GM23338 (cell line): ENCODE measurements at regions not wholly inside any gene's neighbourhood (a gene's known extent, or its start where the extent isn't known, plus 50 kb on each side); places are given as distances from the start of the nearest gene placed in this dataset.

Experiments used
- ATAC-seq: fragments of 200-7000 bp; cut with Tn5 transposase; 3 replicates; pipeline ENCODE4 v1.9.1; 2020
- DNase-seq: peaks from one replicate; pipeline ENCODE4 v3.0.0-alpha.2; 2015; ENCODE audit warnings: low spot score
- H2AFZ ChIP-seq: fragments of 200-600 bp; sonication (generic); 2 replicates; pipeline ENCODE4 v1.8.0; 2016; ENCODE audit warnings: antibody characterized with exemption, mild to moderate bottlenecking, moderate library complexity
- H3F3A ChIP-seq: fragments of 200-600 bp; sonication (generic); replicated peaks from 2 replicates; pipeline ENCODE4 v1.8.0; 2017; ENCODE audit warnings: antibody characterized with exemption, mixed run types, low read depth
- H3K27ac ChIP-seq: fragments of 200-600 bp; sonication (generic); 2 replicates; pipeline ENCODE4 v1.6.1; 2016; ENCODE audit warnings: low read depth
- H3K27me3 ChIP-seq: fragments of 200-600 bp; sonication (generic); 2 replicates; pipeline ENCODE4 v1.8.0; 2016; ENCODE audit warnings: mild to moderate bottlenecking, mixed run types, moderate library complexity; ENCODE audit not compliant: insufficient read depth
- H3K36me3 ChIP-seq: fragments of 200-600 bp; sonication (generic); 2 replicates; pipeline ENCODE4 v1.8.0; 2016; ENCODE audit warnings: mild to moderate bottlenecking; ENCODE audit not compliant: insufficient read depth
- H3K4me1 ChIP-seq: fragments of 200-600 bp; sonication (generic); 2 replicates; pipeline ENCODE4 v1.8.0; 2016; ENCODE audit warnings: mild to moderate bottlenecking, moderate library complexity; ENCODE audit not compliant: insufficient read depth
- H3K4me2 ChIP-seq: fragments of 200-600 bp; sonication (generic); 2 replicates; pipeline ENCODE4 v1.7.1; 2017; ENCODE audit warnings: mixed run types
- H3K4me3 ChIP-seq: fragments of 200-600 bp; sonication (generic); 2 replicates; pipeline ENCODE4 v1.6.1; 2016; ENCODE audit warnings: mixed run types
- H3K79me2 ChIP-seq: fragments of 200-600 bp; sonication (generic); replicated peaks from 2 replicates; pipeline ENCODE4 v1.8.0; 2017; ENCODE audit warnings: mild to moderate bottlenecking; ENCODE audit not compliant: insufficient read depth
- H3K9me2 ChIP-seq: fragments of 200-600 bp; sonication (generic); 2 replicates; pipeline ENCODE4 v1.8.0; 2017; ENCODE audit not compliant: insufficient read depth
- H4K20me1 ChIP-seq: fragments of 200-600 bp; sonication (generic); replicated peaks from 2 replicates; pipeline ENCODE4 v1.8.0; 2017; ENCODE audit warnings: mild to moderate bottlenecking; ENCODE audit not compliant: insufficient read depth
- H3K27ac Mint-ChIP-seq: 2 replicates; pipeline ENCODE4 v1.8.0; 2020; ENCODE audit warnings: inconsistent platforms, mild to moderate bottlenecking, moderate library complexity, mixed read lengths
- H3K27me3 Mint-ChIP-seq: 3 replicates; pipeline ENCODE4 v1.8.0; 2022; ENCODE audit warnings: low read depth, mild to moderate bottlenecking, moderate library complexity, mixed read lengths, inconsistent platforms; ENCODE audit not compliant: insufficient read depth, poor library complexity
- H3K36me3 Mint-ChIP-seq: 3 replicates; pipeline ENCODE4 v1.8.0; 2021; ENCODE audit warnings: low read depth, mild to moderate bottlenecking, inconsistent platforms, moderate library complexity, mixed read lengths
- H3K4me1 Mint-ChIP-seq: 3 replicates; pipeline ENCODE4 v1.8.0; 2020; ENCODE audit warnings: mild to moderate bottlenecking, inconsistent platforms, mixed read lengths
- H3K4me3 Mint-ChIP-seq: 3 replicates; pipeline ENCODE4 v1.8.0; 2021; ENCODE audit warnings: moderate library complexity, mild to moderate bottlenecking, inconsistent platforms, mixed read lengths
- H3K9me3 Mint-ChIP-seq: 3 replicates; pipeline ENCODE4 v1.8.0; 2020; ENCODE audit warnings: moderate library complexity, mild to moderate bottlenecking, inconsistent platforms, mixed read lengths
- CREB1 ChIP-seq: fragments of 250-450 bp; sonication (Bioruptor Pico); IDR thresholded peaks from 2 replicates; pipeline ENCODE4 v1.5.0; 2020; ENCODE audit warnings: low read depth, mild to moderate bottlenecking, moderate library complexity
- EZH2 ChIP-seq: fragments of 200-600 bp; sonication (generic); IDR thresholded peaks from one replicate; pipeline ENCODE4 v1.8.0; 2017; ENCODE audit warnings: antibody characterized with exemption, mild to moderate bottlenecking, low read depth; ENCODE audit not compliant: unreplicated experiment
- EZH2phosphoT487 ChIP-seq: fragments of 200-600 bp; sonication (generic); IDR thresholded peaks from one replicate; pipeline ENCODE4 v1.8.1; 2018; ENCODE audit warnings: antibody characterized with exemption; ENCODE audit not compliant: unreplicated experiment
- JUNB ChIP-seq: IDR thresholded peaks from one replicate; pipeline ENCODE4 v1.6.1; 2016; ENCODE audit warnings: antibody characterized with exemption; ENCODE audit not compliant: unreplicated experiment
- NANOG ChIP-seq: IDR thresholded peaks from 2 replicates; pipeline ENCODE4 v1.6.1; 2016; ENCODE audit warnings: antibody characterized with exemption, borderline replicate concordance
- POLR2AphosphoS5 ChIP-seq: IDR thresholded peaks from 2 replicates; pipeline ENCODE4 v1.6.1; 2016; ENCODE audit warnings: antibody characterized with exemption, low read depth
- STAT1 ChIP-seq: IDR thresholded peaks from one replicate; pipeline ENCODE4 v1.6.1; 2016; ENCODE audit warnings: antibody characterized with exemption; ENCODE audit not compliant: unreplicated experiment
- ZNF114 ChIP-seq: fragments of 250-450 bp; sonication (Bioruptor Pico); IDR thresholded peaks from 2 replicates; pipeline ENCODE4 v1.5.0; 2020; ENCODE audit warnings: mild to moderate bottlenecking, moderate library complexity
- ZNF331 ChIP-seq: fragments of 250-450 bp; sonication (Bioruptor Pico); IDR thresholded peaks from 2 replicates; pipeline ENCODE4 v1.5.0; 2020; ENCODE audit warnings: low read depth, mild to moderate bottlenecking, moderate library complexity
- TF ChIP-seq, protein P1 (sequence below): IDR thresholded peaks from 2 replicates; pipeline ENCODE4 v1.6.1; 2016; ENCODE audit warnings: antibody characterized with exemption
- TF ChIP-seq, protein P2 (sequence below), 2 experiments: fragments of 200-600 bp in 1 of 2; sonication (generic) in 1 of 2; conservative IDR thresholded peaks; 2 replicates each; pipeline versions ENCODE4 v1.5.1 to v1.6.1; 2016 to 2017; ENCODE audit warnings: antibody characterized with exemption in 2 of 2, low read depth in 2 of 2, mild to moderate bottlenecking in 2 of 2, moderate library complexity in 1 of 2
- TF ChIP-seq, protein P3 (sequence below): fragments of 250-450 bp; sonication (Bioruptor Pico); IDR thresholded peaks from 2 replicates; pipeline ENCODE4 v1.5.0; 2020; ENCODE audit warnings: mild to moderate bottlenecking, moderate library complexity
- TF ChIP-seq, protein P4 (sequence below): IDR thresholded peaks from one replicate; pipeline ENCODE4 v1.6.1; 2018; ENCODE audit warnings: antibody characterized with exemption; ENCODE audit not compliant: unreplicated experiment

DNA sequence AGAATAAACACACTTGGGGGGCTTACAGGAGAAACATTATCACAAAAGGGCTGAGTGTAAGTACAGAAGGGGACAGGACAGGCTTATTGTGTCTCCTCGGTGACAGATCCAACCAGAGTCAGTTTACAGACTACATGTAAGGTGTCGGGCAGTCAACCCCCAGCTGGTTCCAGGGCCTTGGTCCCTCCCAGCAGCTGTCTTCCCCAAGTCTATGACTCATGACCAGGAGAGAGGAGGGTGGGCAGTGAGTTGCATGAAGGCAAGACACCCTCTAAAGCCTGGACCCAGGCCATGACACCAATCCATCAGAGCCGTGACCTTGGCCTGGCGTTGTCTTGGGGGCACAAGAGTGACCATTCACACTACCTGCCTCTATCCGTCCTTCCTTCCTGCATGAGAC is 276.2 kb upstream of the CCL2 start:
- Histone ChIP-seq H3K79me2 (no peaks in the 10 kb centered on the region), H3K4me1 (no peaks in the 10 kb centered on the region), H3K4me2 (no peak overlapping the region), H3K27me3 (no peaks in the 10 kb centered on the region), H4K20me1 (no peaks in the 10 kb centered on the region), H3F3A (no peaks in the 10 kb centered on the region), H2AFZ (no peak overlapping the region), H3K4me3 (no peak overlapping the region), H3K27ac (no peak overlapping the region), H3K9me2 (peaks cover 16% of the 10 kb centered on the region; the same call in 1 of the 2 replicates), H3K36me3 (no peaks in the 10 kb centered on the region)
- DNase-seq: no peak
- TF ChIP-seq ZNF114 (CRISPR knock-in tag) (no peak), NANOG (no peak), ZNF331 (CRISPR knock-in tag) (no peak), POLR2AphosphoS5 (no peak), EZH2 (no peak), CREB1 (CRISPR knock-in tag) (no peak), EZH2phosphoT487 (no peak), STAT1 (no peak), JUNB (no peak)
- TF ChIP-seq, protein P1, sequence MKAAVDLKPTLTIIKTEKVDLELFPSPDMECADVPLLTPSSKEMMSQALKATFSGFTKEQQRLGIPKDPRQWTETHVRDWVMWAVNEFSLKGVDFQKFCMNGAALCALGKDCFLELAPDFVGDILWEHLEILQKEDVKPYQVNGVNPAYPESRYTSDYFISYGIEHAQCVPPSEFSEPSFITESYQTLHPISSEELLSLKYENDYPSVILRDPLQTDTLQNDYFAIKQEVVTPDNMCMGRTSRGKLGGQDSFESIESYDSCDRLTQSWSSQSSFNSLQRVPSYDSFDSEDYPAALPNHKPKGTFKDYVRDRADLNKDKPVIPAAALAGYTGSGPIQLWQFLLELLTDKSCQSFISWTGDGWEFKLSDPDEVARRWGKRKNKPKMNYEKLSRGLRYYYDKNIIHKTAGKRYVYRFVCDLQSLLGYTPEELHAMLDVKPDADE: no peak
- TF ChIP-seq, protein P2, sequence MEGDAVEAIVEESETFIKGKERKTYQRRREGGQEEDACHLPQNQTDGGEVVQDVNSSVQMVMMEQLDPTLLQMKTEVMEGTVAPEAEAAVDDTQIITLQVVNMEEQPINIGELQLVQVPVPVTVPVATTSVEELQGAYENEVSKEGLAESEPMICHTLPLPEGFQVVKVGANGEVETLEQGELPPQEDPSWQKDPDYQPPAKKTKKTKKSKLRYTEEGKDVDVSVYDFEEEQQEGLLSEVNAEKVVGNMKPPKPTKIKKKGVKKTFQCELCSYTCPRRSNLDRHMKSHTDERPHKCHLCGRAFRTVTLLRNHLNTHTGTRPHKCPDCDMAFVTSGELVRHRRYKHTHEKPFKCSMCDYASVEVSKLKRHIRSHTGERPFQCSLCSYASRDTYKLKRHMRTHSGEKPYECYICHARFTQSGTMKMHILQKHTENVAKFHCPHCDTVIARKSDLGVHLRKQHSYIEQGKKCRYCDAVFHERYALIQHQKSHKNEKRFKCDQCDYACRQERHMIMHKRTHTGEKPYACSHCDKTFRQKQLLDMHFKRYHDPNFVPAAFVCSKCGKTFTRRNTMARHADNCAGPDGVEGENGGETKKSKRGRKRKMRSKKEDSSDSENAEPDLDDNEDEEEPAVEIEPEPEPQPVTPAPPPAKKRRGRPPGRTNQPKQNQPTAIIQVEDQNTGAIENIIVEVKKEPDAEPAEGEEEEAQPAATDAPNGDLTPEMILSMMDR (conservative IDR thresholded peaks at IDR 0.05; ENCODE audit: low read depth in 2 of 2): no peak
- TF ChIP-seq, protein P3, sequence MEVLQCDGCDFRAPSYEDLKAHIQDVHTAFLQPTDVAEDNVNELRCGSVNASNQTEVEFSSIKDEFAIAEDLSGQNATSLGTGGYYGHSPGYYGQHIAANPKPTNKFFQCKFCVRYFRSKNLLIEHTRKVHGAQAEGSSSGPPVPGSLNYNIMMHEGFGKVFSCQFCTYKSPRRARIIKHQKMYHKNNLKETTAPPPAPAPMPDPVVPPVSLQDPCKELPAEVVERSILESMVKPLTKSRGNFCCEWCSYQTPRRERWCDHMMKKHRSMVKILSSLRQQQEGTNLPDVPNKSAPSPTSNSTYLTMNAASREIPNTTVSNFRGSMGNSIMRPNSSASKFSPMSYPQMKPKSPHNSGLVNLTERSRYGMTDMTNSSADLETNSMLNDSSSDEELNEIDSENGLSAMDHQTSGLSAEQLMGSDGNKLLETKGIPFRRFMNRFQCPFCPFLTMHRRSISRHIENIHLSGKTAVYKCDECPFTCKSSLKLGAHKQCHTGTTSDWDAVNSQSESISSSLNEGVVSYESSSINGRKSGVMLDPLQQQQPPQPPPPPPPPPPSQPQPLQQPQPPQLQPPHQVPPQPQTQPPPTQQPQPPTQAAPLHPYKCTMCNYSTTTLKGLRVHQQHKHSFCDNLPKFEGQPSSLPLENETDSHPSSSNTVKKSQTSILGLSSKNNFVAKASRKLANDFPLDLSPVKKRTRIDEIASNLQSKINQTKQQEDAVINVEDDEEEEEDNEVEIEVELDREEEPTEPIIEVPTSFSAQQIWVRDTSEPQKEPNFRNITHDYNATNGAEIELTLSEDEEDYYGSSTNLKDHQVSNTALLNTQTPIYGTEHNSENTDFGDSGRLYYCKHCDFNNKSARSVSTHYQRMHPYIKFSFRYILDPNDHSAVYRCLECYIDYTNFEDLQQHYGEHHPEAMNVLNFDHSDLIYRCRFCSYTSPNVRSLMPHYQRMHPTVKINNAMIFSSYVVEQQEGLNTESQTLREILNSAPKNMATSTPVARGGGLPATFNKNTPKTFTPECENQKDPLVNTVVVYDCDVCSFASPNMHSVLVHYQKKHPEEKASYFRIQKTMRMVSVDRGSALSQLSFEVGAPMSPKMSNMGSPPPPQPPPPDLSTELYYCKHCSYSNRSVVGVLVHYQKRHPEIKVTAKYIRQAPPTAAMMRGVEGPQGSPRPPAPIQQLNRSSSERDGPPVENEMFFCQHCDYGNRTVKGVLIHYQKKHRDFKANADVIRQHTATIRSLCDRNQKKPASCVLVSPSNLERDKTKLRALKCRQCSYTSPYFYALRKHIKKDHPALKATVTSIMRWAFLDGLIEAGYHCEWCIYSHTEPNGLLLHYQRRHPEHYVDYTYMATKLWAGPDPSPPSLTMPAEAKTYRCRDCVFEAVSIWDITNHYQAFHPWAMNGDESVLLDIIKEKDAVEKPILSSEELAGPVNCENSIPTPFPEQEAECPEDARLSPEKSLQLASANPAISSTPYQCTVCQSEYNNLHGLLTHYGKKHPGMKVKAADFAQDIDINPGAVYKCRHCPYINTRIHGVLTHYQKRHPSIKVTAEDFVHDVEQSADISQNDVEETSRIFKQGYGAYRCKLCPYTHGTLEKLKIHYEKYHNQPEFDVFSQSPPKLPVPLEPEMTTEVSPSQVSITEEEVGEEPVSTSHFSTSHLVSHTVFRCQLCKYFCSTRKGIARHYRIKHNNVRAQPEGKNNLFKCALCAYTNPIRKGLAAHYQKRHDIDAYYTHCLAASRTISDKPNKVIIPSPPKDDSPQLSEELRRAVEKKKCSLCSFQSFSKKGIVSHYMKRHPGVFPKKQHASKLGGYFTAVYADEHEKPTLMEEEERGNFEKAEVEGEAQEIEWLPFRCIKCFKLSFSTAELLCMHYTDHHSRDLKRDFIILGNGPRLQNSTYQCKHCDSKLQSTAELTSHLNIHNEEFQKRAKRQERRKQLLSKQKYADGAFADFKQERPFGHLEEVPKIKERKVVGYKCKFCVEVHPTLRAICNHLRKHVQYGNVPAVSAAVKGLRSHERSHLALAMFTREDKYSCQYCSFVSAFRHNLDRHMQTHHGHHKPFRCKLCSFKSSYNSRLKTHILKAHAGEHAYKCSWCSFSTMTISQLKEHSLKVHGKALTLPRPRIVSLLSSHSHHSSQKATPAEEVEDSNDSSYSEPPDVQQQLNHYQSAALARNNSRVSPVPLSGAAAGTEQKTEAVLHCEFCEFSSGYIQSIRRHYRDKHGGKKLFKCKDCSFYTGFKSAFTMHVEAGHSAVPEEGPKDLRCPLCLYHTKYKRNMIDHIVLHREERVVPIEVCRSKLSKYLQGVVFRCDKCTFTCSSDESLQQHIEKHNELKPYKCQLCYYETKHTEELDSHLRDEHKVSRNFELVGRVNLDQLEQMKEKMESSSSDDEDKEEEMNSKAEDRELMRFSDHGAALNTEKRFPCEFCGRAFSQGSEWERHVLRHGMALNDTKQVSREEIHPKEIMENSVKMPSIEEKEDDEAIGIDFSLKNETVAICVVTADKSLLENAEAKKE (CRISPR knock-in tag): no peak
- TF ChIP-seq, protein P4, sequence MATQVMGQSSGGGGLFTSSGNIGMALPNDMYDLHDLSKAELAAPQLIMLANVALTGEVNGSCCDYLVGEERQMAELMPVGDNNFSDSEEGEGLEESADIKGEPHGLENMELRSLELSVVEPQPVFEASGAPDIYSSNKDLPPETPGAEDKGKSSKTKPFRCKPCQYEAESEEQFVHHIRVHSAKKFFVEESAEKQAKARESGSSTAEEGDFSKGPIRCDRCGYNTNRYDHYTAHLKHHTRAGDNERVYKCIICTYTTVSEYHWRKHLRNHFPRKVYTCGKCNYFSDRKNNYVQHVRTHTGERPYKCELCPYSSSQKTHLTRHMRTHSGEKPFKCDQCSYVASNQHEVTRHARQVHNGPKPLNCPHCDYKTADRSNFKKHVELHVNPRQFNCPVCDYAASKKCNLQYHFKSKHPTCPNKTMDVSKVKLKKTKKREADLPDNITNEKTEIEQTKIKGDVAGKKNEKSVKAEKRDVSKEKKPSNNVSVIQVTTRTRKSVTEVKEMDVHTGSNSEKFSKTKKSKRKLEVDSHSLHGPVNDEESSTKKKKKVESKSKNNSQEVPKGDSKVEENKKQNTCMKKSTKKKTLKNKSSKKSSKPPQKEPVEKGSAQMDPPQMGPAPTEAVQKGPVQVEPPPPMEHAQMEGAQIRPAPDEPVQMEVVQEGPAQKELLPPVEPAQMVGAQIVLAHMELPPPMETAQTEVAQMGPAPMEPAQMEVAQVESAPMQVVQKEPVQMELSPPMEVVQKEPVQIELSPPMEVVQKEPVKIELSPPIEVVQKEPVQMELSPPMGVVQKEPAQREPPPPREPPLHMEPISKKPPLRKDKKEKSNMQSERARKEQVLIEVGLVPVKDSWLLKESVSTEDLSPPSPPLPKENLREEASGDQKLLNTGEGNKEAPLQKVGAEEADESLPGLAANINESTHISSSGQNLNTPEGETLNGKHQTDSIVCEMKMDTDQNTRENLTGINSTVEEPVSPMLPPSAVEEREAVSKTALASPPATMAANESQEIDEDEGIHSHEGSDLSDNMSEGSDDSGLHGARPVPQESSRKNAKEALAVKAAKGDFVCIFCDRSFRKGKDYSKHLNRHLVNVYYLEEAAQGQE: no peak
- Mint-ChIP-seq H3K4me3 (no peak overlapping the region), H3K27me3 (peaks cover 2% of the 10 kb centered on the region), H3K36me3 (no peaks in the 10 kb centered on the region), H3K9me3 (peaks cover 3% of the 10 kb centered on the region; the same call in 2 of the 3 replicates), H3K4me1 (peaks cover 3% of the 10 kb centered on the region; the same call in 1 of the 3 replicates), H3K27ac (no peak overlapping the region; the same call in 1 of the 2 replicates)
- ATAC-seq: no peak
